Activated naive CD8-positive, alpha-beta T cell treated with anti-CD3 and anti-CD28 coated beads, Interleukin-2, amount 10 ng/mL, durations not matched to agents 7 days and 5 days (primary cell): ENCODE measurements at regions not wholly inside any gene's neighbourhood (a gene's known extent, or its start where the extent isn't known, plus 50 kb on each side); places are given as distances from the start of the nearest gene placed in this dataset.
"Not testable (repeated sequence)": the region's sequence is repeated elsewhere in the genome, so short reads cannot be mapped to it uniquely, and the experiment has no call there.

Experiments used
- ATAC-seq: fragments of 150-1000 bp; cut with Tn5 transposase; one replicate; pipeline ENCODE4 v1.10.0; 2021; ENCODE audit warnings: low read depth, moderate library complexity
- POLR2A ChIA-PET: fragments of 350-600 bp; sonication (Branson Sonifier 250); formaldehyde crosslinking; loops from one replicate; lab custom pipeline; 2021; ENCODE audit warnings: antibody characterized with exemption; lab: Charles Lee
- DNase-seq: peaks from one replicate; pipeline ENCODE4 v3.0.0; 2021
- H3K27ac Mint-ChIP-seq: one replicate; pipeline ENCODE4 v1.8.0; 2022; ENCODE audit warnings: mild to moderate bottlenecking, mixed read lengths
- H3K27me3 Mint-ChIP-seq: one replicate; pipeline ENCODE4 v1.8.0; 2022; ENCODE audit warnings: mild to moderate bottlenecking, moderate library complexity, mixed read lengths
- H3K36me3 Mint-ChIP-seq: one replicate; pipeline ENCODE4 v1.8.0; 2021; ENCODE audit warnings: mild to moderate bottlenecking, mixed read lengths
- H3K4me1 Mint-ChIP-seq: one replicate; pipeline ENCODE4 v1.8.0; 2021; ENCODE audit warnings: mixed read lengths
- H3K4me3 Mint-ChIP-seq: one replicate; pipeline ENCODE4 v1.8.0; 2022; ENCODE audit warnings: mild to moderate bottlenecking, moderate library complexity, mixed read lengths
- H3K9me3 Mint-ChIP-seq: one replicate; pipeline ENCODE4 v1.8.0; 2021; ENCODE audit warnings: mixed read lengths

GRCh38 chr9:42300124-42300523, 116.7 kb downstream of the SPATA31A6 start:
- H3K4me1 Mint-ChIP-seq, ATAC-seq, H3K27me3 Mint-ChIP-seq, DNase-seq, H3K27ac Mint-ChIP-seq, H3K9me3 Mint-ChIP-seq, H3K4me3 Mint-ChIP-seq, POLR2A ChIA-PET, H3K36me3 Mint-ChIP-seq: not testable (repeated sequence)

GRCh38 chr9:42306625-42307024, 123.2 kb downstream of the SPATA31A6 start:
- H3K4me3 Mint-ChIP-seq, H3K9me3 Mint-ChIP-seq, H3K36me3 Mint-ChIP-seq, H3K4me1 Mint-ChIP-seq, H3K27ac Mint-ChIP-seq, ATAC-seq, DNase-seq, H3K27me3 Mint-ChIP-seq, POLR2A ChIA-PET: not testable (repeated sequence)

- H3K4me3 Mint-ChIP-seq, H3K27me3 Mint-ChIP-seq, POLR2A ChIA-PET, H3K4me1 Mint-ChIP-seq, ATAC-seq, H3K9me3 Mint-ChIP-seq, H3K27ac Mint-ChIP-seq, DNase-seq, H3K36me3 Mint-ChIP-seq: not testable (repeated sequence)
Measured at GRCh38 chr9:42307449-42307848, 124.0 kb downstream of the SPATA31A6 start.

GRCh38 chr9:42310972-42311371, 127.5 kb downstream of the SPATA31A6 start:
- POLR2A ChIA-PET, DNase-seq, H3K9me3 Mint-ChIP-seq, H3K4me3 Mint-ChIP-seq, H3K4me1 Mint-ChIP-seq, H3K36me3 Mint-ChIP-seq, ATAC-seq, H3K27ac Mint-ChIP-seq, H3K27me3 Mint-ChIP-seq: not testable (repeated sequence)

- H3K27me3 Mint-ChIP-seq, H3K36me3 Mint-ChIP-seq, ATAC-seq, POLR2A ChIA-PET, DNase-seq, H3K4me1 Mint-ChIP-seq, H3K9me3 Mint-ChIP-seq, H3K27ac Mint-ChIP-seq, H3K4me3 Mint-ChIP-seq: not testable (repeated sequence)
Measured at GRCh38 chr9:42316026-42316425, 132.6 kb downstream of the SPATA31A6 start.

GRCh38 chr9:42317677-42318076, 134.2 kb downstream of the SPATA31A6 start:
- POLR2A ChIA-PET, H3K27ac Mint-ChIP-seq, ATAC-seq, DNase-seq, H3K4me1 Mint-ChIP-seq, H3K27me3 Mint-ChIP-seq, H3K4me3 Mint-ChIP-seq, H3K36me3 Mint-ChIP-seq, H3K9me3 Mint-ChIP-seq: not testable (repeated sequence)

- DNase-seq, H3K27me3 Mint-ChIP-seq, H3K27ac Mint-ChIP-seq, H3K9me3 Mint-ChIP-seq, ATAC-seq, POLR2A ChIA-PET, H3K4me1 Mint-ChIP-seq, H3K36me3 Mint-ChIP-seq, H3K4me3 Mint-ChIP-seq: not testable (repeated sequence)
Measured at GRCh38 chr9:42323084-42323809, 139.8 kb downstream of the SPATA31A6 start.

GRCh38 chr9:42325142-42325541, 141.7 kb downstream of the SPATA31A6 start:
- DNase-seq, H3K27me3 Mint-ChIP-seq, ATAC-seq, H3K27ac Mint-ChIP-seq, H3K9me3 Mint-ChIP-seq, H3K36me3 Mint-ChIP-seq, POLR2A ChIA-PET, H3K4me3 Mint-ChIP-seq, H3K4me1 Mint-ChIP-seq: not testable (repeated sequence)

- ATAC-seq, H3K27me3 Mint-ChIP-seq, POLR2A ChIA-PET, H3K9me3 Mint-ChIP-seq, H3K36me3 Mint-ChIP-seq, DNase-seq, H3K27ac Mint-ChIP-seq, H3K4me3 Mint-ChIP-seq, H3K4me1 Mint-ChIP-seq: not testable (repeated sequence)
Measured at GRCh38 chr9:42325561-42325960, 142.1 kb downstream of the SPATA31A6 start.

- H3K4me1 Mint-ChIP-seq, POLR2A ChIA-PET, H3K27me3 Mint-ChIP-seq, ATAC-seq, H3K4me3 Mint-ChIP-seq, H3K36me3 Mint-ChIP-seq, H3K27ac Mint-ChIP-seq, DNase-seq, H3K9me3 Mint-ChIP-seq: not testable (repeated sequence)
Measured at GRCh38 chr9:42326482-42326881, 143.0 kb downstream of the SPATA31A6 start.

GRCh38 chr9:42335342-42335741, 151.9 kb downstream of the SPATA31A6 start:
- H3K4me1 Mint-ChIP-seq, ATAC-seq, H3K36me3 Mint-ChIP-seq, DNase-seq, H3K27ac Mint-ChIP-seq, H3K4me3 Mint-ChIP-seq, H3K27me3 Mint-ChIP-seq, H3K9me3 Mint-ChIP-seq, POLR2A ChIA-PET: not testable (repeated sequence)

GRCh38 chr9:42335984-42336657, 152.7 kb downstream of the SPATA31A6 start:
- ATAC-seq, H3K4me1 Mint-ChIP-seq, H3K27ac Mint-ChIP-seq, H3K27me3 Mint-ChIP-seq, POLR2A ChIA-PET, DNase-seq, H3K9me3 Mint-ChIP-seq, H3K4me3 Mint-ChIP-seq, H3K36me3 Mint-ChIP-seq: not testable (repeated sequence)

GRCh38 chr9:42338275-42338674, 154.8 kb downstream of the SPATA31A6 start:
- POLR2A ChIA-PET, H3K4me3 Mint-ChIP-seq, H3K27me3 Mint-ChIP-seq, H3K4me1 Mint-ChIP-seq, H3K36me3 Mint-ChIP-seq, H3K27ac Mint-ChIP-seq, H3K9me3 Mint-ChIP-seq, ATAC-seq, DNase-seq: not testable (repeated sequence)
